Liver (tissue), 3 donors: ENCODE measurements at regions not wholly inside any gene's neighbourhood (a gene's known extent, or its start where the extent isn't known, plus 50 kb on each side); places are given as distances from the start of the nearest gene placed in this dataset.

ENCODE experiments used
- FOXA1 ChIP-seq: IDR thresholded peaks from 2 replicates; pipeline ENCODE4 v1.6.1; 2016; ENCODE audit warnings: antibody characterized with exemption
- GABPA ChIP-seq, 2 donors: IDR thresholded peaks in 1 of 2; conservative IDR thresholded peaks in 1 of 2; 2 replicates each; pipeline ENCODE4 v1.6.1; 2016; ENCODE audit warnings: antibody characterized with exemption in 2 of 2, mild to moderate bottlenecking in 1 of 2, moderate library complexity in 1 of 2
- JUND ChIP-seq, 2 donors: IDR thresholded peaks; 2 replicates each; pipeline ENCODE4 v1.6.1; 2016; ENCODE audit warnings: antibody characterized with exemption in 2 of 2
- RAD21 ChIP-seq, 2 donors: IDR thresholded peaks; 2 replicates each; pipeline ENCODE4 v1.6.1; 2016; ENCODE audit warnings: antibody characterized with exemption in 2 of 2, mild to moderate bottlenecking in 2 of 2
- RXRA ChIP-seq, 2 donors: IDR thresholded peaks; 2 replicates each; pipeline ENCODE4 v1.6.1; 2017 to 2018; ENCODE audit warnings: antibody characterized with exemption in 2 of 2, mild to moderate bottlenecking in 1 of 2
- SP1 ChIP-seq: IDR thresholded peaks from 2 replicates; pipeline ENCODE4 v1.6.1; 2018; ENCODE audit warnings: antibody characterized with exemption, mild to moderate bottlenecking
- TAF1 ChIP-seq: conservative IDR thresholded peaks from 2 replicates; pipeline ENCODE4 v1.6.1; 2016; ENCODE audit warnings: antibody characterized with exemption, mild to moderate bottlenecking
- YY1 ChIP-seq: IDR thresholded peaks from 2 replicates; pipeline ENCODE4 v1.6.1; 2016; ENCODE audit warnings: antibody characterized with exemption, mild to moderate bottlenecking
- TF ChIP-seq, protein P1 (sequence below): fragments of 150-350 bp; IDR thresholded peaks from 2 replicates; pipeline ENCODE4 v1.5.1; 2017; ENCODE audit warnings: improper control_type of control experiment, low read depth, low read length; ENCODE audit not compliant: missing input control
- TF ChIP-seq, protein P2 (sequence below): IDR thresholded peaks from 2 replicates; pipeline ENCODE4 v1.6.1; 2016; ENCODE audit warnings: antibody characterized with exemption
- TF ChIP-seq, protein P3 (sequence below): IDR thresholded peaks from 2 replicates; pipeline ENCODE4 v1.6.1; 2016; ENCODE audit warnings: antibody characterized with exemption
- TF ChIP-seq, protein P4 (sequence below): IDR thresholded peaks from 2 replicates; pipeline ENCODE4 v1.6.1; 2016; ENCODE audit warnings: antibody characterized with exemption
- TF ChIP-seq, protein P5 (sequence below): IDR thresholded peaks from 2 replicates; pipeline ENCODE4 v1.6.1; 2016; ENCODE audit warnings: antibody characterized with exemption, mild to moderate bottlenecking
- donor health status: healthy.
- donor health status: healthy.

DNA sequence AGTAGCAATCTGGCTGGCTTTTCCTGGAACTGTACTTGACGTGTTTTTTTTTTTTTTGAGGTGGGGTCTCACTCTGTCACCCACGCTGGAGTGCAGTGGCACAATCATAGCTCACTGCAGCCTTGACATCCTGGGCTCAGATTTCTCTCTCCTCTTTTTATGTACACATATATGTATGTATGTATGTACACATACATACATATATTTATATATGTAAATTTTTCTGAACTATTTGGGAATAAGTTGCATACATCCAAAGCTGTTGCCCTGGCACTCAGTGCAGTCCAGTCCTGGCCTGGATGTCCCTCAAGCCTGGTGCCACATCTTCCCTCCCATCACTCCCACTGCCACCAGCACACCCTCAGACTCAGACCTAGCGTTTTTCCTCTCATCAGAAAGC lies 89.0 kb upstream of the SHISA3 start:
- TF ChIP-seq YY1 (no peak), JUND (IDR thresholded peaks at IDR 0.05) (no peak), RXRA (IDR thresholded peaks at IDR 0.05) (no peak), SP1 (no peak), RAD21 (IDR thresholded peaks at IDR 0.05) (no peak), FOXA1 (no peak), GABPA (IDR thresholded peaks at IDR 0.05 in 1 of 2, conservative IDR thresholded peaks at IDR 0.05 in 1 of 2) (no peak), TAF1 (no peak)
- TF ChIP-seq, protein P1, sequence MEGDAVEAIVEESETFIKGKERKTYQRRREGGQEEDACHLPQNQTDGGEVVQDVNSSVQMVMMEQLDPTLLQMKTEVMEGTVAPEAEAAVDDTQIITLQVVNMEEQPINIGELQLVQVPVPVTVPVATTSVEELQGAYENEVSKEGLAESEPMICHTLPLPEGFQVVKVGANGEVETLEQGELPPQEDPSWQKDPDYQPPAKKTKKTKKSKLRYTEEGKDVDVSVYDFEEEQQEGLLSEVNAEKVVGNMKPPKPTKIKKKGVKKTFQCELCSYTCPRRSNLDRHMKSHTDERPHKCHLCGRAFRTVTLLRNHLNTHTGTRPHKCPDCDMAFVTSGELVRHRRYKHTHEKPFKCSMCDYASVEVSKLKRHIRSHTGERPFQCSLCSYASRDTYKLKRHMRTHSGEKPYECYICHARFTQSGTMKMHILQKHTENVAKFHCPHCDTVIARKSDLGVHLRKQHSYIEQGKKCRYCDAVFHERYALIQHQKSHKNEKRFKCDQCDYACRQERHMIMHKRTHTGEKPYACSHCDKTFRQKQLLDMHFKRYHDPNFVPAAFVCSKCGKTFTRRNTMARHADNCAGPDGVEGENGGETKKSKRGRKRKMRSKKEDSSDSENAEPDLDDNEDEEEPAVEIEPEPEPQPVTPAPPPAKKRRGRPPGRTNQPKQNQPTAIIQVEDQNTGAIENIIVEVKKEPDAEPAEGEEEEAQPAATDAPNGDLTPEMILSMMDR = no peak
- TF ChIP-seq, protein P2, sequence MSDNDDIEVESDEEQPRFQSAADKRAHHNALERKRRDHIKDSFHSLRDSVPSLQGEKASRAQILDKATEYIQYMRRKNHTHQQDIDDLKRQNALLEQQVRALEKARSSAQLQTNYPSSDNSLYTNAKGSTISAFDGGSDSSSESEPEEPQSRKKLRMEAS = no peak
- TF ChIP-seq, protein P3, sequence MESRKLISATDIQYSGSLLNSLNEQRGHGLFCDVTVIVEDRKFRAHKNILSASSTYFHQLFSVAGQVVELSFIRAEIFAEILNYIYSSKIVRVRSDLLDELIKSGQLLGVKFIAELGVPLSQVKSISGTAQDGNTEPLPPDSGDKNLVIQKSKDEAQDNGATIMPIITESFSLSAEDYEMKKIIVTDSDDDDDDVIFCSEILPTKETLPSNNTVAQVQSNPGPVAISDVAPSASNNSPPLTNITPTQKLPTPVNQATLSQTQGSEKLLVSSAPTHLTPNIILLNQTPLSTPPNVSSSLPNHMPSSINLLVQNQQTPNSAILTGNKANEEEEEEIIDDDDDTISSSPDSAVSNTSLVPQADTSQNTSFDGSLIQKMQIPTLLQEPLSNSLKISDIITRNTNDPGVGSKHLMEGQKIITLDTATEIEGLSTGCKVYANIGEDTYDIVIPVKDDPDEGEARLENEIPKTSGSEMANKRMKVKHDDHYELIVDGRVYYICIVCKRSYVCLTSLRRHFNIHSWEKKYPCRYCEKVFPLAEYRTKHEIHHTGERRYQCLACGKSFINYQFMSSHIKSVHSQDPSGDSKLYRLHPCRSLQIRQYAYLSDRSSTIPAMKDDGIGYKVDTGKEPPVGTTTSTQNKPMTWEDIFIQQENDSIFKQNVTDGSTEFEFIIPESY = no peak
- TF ChIP-seq, protein P4, sequence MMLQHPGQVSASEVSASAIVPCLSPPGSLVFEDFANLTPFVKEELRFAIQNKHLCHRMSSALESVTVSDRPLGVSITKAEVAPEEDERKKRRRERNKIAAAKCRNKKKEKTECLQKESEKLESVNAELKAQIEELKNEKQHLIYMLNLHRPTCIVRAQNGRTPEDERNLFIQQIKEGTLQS = no peak
- TF ChIP-seq, protein P5, sequence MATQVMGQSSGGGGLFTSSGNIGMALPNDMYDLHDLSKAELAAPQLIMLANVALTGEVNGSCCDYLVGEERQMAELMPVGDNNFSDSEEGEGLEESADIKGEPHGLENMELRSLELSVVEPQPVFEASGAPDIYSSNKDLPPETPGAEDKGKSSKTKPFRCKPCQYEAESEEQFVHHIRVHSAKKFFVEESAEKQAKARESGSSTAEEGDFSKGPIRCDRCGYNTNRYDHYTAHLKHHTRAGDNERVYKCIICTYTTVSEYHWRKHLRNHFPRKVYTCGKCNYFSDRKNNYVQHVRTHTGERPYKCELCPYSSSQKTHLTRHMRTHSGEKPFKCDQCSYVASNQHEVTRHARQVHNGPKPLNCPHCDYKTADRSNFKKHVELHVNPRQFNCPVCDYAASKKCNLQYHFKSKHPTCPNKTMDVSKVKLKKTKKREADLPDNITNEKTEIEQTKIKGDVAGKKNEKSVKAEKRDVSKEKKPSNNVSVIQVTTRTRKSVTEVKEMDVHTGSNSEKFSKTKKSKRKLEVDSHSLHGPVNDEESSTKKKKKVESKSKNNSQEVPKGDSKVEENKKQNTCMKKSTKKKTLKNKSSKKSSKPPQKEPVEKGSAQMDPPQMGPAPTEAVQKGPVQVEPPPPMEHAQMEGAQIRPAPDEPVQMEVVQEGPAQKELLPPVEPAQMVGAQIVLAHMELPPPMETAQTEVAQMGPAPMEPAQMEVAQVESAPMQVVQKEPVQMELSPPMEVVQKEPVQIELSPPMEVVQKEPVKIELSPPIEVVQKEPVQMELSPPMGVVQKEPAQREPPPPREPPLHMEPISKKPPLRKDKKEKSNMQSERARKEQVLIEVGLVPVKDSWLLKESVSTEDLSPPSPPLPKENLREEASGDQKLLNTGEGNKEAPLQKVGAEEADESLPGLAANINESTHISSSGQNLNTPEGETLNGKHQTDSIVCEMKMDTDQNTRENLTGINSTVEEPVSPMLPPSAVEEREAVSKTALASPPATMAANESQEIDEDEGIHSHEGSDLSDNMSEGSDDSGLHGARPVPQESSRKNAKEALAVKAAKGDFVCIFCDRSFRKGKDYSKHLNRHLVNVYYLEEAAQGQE = no peak
